NCI-H748 (cell line): ENCODE measurements at regions not wholly inside any gene's neighbourhood (a gene's known extent, or its start where the extent isn't known, plus 50 kb on each side); places are given as distances from the start of the nearest gene placed in this dataset.
A peak's percentile ranks its signal among the peaks of the same experiment; 100 is the strongest.

Experiments used
- DNase-seq: peaks from one replicate; lab custom pipeline; 2025; ENCODE audit not compliant: unreplicated experiment; lab: John Stamatoyannopoulos, UW

- no peak for DNase-seq
Observed at GRCh38 chr7:52285689-52286088, 749.7 kb upstream of the POM121L12 start.

GRCh38 chr7:52283335-52283734 is 752.1 kb upstream of the POM121L12 start:
- no peak for DNase-seq

DNA sequence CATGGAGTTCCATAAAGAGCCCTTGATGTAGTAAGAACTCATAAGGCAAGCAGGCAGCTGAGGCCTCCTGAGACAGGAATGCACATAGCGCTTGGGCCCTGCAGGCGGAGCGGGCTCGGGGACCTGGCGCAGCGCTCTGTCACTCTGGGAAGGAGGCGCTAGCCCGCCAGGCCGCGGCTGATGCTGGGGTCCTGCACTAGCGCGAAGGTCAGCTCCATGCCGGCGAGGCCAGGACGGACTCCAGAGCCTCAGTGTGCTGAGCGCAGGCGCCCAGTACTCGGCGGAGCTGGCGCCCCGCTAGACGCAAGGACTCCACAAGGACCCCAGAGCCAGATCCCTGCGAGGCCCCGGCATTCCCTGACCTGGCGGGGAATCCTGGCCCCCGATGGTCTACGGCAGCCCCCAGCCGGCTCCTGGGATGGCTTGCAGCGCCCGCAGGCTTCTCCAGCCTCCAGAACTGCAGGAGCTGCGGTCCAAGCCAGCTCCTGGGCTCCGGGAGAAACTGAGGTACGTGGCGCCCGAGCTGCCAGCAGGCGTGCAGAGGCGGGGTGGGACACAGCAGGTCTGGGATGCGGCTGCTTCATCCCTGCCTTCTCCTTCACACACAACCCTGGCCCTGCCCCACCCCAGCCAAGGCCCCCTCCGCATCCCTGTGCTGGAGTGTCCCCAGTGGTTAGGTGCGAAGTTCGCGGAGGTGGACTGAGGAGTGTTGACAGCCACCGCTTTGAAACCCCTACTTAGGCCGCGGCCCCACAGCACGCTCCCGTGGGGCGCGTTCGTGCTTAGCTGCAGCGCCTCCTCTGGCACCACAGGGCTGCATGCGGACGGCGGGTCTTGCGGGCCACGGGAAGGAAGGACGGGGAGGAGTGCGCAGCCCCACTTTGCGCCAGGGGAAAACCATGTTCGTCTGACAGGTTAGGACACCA is 761.5 kb upstream of the POM121L12 start:
- no peak for DNase-seq

DNA sequence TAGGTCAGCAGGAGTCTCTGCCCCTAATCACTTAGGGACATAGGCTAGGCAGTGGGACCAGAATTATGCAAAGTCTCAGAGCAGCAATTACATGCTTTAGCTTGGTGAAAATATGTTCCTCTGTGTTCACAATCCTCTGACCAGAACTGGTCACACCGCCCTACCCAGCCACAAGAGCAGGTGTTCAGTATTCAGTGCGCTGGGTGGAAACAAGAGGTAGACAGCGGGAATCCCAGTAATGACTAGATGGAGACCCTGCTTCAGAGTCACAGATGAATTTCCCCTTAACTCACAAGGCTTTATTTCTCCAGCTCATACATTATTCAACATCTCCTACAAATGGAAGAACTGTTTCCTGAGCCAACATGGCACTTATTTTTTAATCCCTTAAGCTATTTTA is 763.7 kb upstream of the POM121L12 start:
- DNase-seq: peak; percentile 91

DNA sequence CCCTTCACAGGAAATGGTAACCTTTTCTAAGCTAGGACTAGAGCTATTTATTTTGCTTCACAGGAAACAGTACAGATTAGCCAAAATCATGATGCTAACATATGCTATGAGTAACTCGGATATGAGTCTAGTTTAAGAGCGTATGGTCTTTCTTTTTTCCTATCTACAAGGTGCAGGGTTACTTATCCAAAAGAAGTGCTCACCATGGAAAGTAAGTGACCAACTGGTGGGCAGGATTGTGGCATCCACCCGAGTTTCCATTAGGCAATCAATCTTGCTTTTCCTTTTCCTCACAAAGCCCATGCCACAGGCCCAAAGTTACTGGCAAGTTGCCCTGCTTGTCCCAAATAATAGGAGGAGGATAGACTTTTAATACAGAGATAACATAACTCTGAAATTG is 765.1 kb upstream of the POM121L12 start:
- DNase-seq: no peak

GRCh38 chr7:52269669-52270068 is 765.8 kb upstream of the POM121L12 start:
- DNase-seq: no peak

- DNase-seq: no peak
Observed at GRCh38 chr7:52261057-52261456, 774.4 kb upstream of the POM121L12 start.

- peak; percentile 58 for DNase-seq
Observed at GRCh38 chr7:52260046-52260665, 775.3 kb upstream of the POM121L12 start.

DNA sequence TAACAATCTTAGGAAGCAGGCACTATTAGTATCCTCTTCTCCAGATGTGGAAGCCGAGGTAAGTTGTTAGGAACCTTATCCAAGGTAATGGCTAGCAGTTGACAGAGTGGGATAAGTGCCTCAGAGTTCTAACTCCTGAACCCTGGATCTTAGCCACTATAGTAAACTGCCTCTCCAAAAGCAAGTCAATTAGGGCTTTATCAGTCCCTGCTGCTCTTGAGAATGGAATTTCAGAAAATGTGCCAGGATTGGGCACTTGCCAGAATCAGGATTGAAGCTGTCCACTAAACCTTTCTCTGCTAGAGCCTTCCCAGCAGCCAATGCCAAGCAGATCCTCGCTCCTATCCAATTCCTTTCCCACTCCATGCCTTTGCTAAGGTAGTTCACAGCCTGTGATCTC is 777.5 kb upstream of the POM121L12 start:
- DNase-seq: no peak

DNA sequence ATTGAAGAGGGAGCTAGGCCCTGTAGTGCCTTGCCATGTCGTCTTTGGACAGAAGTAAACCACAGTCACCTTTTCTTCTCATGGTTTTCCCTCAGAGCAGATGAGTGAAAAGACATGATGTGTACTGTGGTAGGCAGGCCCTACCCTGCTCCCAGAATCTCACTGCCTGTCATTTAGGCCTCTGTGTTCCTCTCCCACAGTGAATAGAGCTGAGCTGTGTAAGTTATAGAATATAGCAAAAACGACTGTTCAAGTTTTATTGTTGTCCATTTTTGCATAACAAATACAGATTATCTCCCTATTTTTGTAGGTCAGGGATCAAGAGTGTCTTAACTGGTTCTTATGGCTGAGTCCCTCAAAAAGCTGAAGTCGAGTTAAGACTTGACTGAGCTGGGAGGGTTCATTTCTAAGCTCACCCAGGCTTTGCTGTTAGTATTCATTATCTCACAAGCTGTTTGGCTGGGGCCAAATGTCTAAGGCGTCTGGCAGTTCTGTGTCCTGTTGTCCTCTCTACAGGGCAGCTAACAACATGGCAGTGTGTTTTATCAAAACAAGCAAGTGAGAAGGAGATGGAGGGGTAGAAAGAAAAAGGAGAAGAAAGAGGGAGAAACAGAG is 780.9 kb upstream of the POM121L12 start:
- DNase-seq: no peak

- DNase-seq: peak; percentile 15
Observed at GRCh38 chr7:52253953-52254352, 781.5 kb upstream of the POM121L12 start.

DNA sequence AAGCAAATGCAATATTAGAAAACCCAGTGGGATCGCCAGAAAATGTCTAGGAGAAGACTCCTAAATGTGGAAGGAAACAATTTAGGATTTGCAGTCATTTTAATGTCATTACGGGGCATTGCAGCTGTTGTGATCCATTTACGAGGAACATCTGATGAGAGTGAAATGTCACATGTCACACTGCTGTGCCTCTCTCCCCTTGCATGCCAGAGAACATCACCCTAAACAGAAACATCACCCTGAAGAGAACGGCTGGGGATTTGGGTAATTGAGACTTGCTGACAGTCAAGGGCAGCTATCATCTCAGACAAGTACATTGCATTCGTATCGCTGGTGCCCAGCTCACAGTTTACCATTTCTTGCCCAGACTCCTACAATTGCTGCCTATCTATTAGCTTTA is 785.7 kb upstream of the POM121L12 start:
- no peak for DNase-seq

DNA sequence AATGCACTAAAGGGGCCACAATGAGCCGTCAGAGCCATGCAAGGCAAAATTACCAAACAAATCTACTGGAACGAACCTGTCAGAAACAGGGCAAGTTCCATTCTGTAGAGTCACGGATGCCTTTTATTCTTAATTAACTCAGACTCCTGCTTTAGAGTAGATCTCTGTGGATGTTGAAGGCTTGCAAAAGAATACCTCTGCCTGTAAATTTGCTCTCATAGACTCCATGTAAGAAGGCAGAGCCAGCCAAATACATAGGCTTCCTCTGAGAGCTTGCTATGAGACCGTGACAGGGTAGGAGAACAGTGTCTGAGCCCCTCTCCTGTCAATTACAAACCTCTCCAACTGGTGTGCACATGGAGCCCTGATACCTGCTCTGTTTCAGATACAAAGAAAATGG is 787.9 kb upstream of the POM121L12 start:
- DNase-seq: no peak

- no peak for DNase-seq
Observed at GRCh38 chr7:52243685-52244084, 791.7 kb upstream of the POM121L12 start.

GRCh38 chr7:52233248-52233647 is 802.2 kb upstream of the POM121L12 start:
- no peak for DNase-seq

DNA sequence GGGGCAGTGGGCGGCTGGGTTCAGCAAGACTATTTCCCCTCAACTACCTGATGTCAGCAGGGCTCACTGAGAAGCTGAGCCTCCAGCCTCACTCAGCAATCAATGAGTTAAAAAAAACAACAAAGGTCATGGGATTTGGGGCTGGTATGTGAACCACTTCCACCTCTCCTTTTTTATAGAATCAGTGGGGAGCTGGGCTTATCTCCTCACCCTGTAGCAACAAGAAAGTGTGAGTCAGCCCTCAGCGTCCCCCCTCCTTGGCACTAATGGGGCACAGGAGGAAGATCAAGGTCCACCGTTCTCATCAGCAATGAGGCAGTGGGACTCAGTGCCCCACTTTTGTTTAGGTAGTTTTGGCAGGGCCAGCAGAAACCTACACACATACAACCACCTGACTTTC is 823.5 kb upstream of the POM121L12 start:
- no peak for DNase-seq

GRCh38 chr7:52209614-52210013 is 825.8 kb upstream of the POM121L12 start:
- DNase-seq: no peak

GRCh38 chr7:52197221-52197620 is 838.2 kb upstream of the POM121L12 start:
- DNase-seq: no peak

DNA sequence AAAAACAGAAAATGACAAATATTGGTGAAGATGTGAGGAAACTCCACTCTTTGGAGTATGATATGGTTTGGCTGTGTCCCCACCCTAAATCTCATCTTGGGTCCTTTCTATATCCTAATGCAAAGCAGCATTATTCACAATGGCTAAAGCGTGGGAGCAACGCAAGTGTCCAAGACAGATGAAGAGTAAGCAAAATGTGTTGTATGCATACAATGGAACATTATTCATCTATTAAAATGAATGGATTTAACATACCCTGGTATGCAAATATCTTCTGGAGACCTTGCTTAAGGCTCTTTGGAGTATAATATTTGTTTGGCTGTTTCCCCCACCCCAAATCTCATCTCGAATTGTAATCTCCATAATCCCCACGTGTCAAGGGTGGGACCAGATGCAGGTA is 839.8 kb upstream of the POM121L12 start:
- no peak for DNase-seq

GRCh38 chr7:52189153-52189778 is 846.2 kb upstream of the POM121L12 start:
- no peak for DNase-seq

DNA sequence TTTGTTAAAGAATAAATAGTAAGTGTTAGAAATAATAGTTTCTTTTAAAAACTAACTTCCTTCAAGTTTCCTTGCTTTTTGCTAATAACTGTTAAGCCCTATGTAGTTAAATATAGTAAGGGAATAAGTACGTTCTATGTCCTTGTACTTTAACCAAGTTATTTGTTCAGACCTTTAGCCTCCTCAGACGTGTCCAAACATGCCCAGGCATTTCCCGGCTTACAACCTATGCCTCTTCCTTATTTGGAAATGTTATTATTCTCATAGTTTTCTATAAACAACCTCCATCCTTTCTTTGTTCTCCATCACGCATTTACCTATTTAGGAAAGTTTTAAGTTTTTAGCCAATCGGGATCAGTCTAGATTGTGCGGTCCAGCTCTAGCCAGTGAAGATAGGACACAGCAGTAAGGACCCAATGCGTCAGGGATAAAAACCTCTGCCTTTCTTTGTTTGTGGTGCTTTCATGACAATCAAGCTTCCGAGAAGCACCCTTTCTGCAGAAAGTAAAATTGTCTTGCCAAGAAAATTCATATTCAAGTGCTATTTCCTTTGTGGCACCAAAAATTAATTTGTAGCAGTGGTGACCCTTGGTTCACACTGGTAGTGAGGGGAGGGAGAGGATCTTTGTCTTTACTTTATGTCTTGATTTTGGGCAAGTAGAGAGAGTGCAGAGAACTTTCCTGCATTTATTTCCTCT is 851.3 kb upstream of the POM121L12 start:
- no peak for DNase-seq
